Bronchial epithelial cell (primary cell): ENCODE measurements at regions not wholly inside any gene's neighbourhood (a gene's known extent, or its start where the extent isn't known, plus 50 kb on each side); places are given as distances from the start of the nearest gene placed in this dataset.

ENCODE experiments used
- DNase-seq: peaks from one replicate; pipeline ENCODE4 v3.0.0-alpha.2; 2010; ENCODE audit warnings: low read depth
- FAIRE-seq: peaks from 2 replicates; lab custom pipeline; 2011; peaks lifted over from hg19 to GRCh38; lab: Jason Lieb, UNC
- H3K27me3 ChIP-seq: 2 replicates; pipeline ENCODE4 v1.5.1; 2011; ENCODE audit warnings: low read length; ENCODE audit not compliant: control insufficient read depth, insufficient read depth
- H3K36me3 ChIP-seq: 2 replicates; pipeline ENCODE4 v1.5.1; 2011; ENCODE audit warnings: low read length; ENCODE audit not compliant: control insufficient read depth, insufficient read depth
- H3K4me3 ChIP-seq: 2 replicates; pipeline ENCODE4 v1.5.1; 2011; ENCODE audit warnings: mild to moderate bottlenecking, low read depth, low read length, control low read depth
- CTCF ChIP-seq: IDR thresholded peaks from 2 replicates; pipeline ENCODE4 v1.5.1; 2011; ENCODE audit warnings: mild to moderate bottlenecking, moderate library complexity, low read length, control low read depth, inconsistent platforms; ENCODE audit not compliant: insufficient read depth, severe bottlenecking

GRCh38 chr21:32916088-32916487 lies 109.6 kb upstream of the OLIG2 start:
- Histone ChIP-seq H3K4me3 (no peak overlapping the region), H3K36me3 (no peaks in the 10 kb centered on the region), H3K27me3 (no peaks in the 10 kb centered on the region)
- FAIRE-seq (no peak), DNase-seq (no peak)
- no peak for TF ChIP-seq CTCF

DNA sequence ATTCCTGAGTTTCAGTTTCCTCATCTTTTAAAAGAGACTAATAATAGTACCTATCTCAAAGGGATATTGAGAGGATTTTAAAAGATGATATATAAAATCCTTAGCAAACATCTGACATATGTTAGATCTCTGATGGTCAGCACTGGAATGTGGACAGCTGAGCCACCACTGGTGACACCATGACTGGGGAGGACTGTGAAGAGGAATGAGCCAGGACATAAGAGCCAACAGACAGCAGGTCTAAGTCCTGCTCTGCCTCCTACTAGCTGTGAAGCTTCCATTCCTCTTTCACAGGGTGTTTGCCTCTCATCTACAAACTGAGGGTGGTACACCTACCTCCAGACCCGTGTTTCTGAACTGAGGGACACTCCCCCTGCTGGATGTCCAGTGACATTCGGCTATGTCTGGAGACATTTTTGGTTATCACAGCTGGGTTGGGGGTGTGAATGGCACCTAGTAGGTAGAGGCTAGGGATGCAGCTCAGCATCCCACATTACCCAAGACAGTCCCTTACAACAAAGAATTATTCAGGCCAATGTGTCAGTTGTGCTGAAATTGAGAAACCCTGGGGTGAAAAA lies 109.1 kb upstream of the OLIG2 start:
- Histone ChIP-seq H3K36me3 (no peaks in the 10 kb centered on the region), H3K4me3 (no peak overlapping the region), H3K27me3 (no peaks in the 10 kb centered on the region)
- TF ChIP-seq CTCF = no peak
- DNase-seq (no peak), FAIRE-seq (no peak)

DNA sequence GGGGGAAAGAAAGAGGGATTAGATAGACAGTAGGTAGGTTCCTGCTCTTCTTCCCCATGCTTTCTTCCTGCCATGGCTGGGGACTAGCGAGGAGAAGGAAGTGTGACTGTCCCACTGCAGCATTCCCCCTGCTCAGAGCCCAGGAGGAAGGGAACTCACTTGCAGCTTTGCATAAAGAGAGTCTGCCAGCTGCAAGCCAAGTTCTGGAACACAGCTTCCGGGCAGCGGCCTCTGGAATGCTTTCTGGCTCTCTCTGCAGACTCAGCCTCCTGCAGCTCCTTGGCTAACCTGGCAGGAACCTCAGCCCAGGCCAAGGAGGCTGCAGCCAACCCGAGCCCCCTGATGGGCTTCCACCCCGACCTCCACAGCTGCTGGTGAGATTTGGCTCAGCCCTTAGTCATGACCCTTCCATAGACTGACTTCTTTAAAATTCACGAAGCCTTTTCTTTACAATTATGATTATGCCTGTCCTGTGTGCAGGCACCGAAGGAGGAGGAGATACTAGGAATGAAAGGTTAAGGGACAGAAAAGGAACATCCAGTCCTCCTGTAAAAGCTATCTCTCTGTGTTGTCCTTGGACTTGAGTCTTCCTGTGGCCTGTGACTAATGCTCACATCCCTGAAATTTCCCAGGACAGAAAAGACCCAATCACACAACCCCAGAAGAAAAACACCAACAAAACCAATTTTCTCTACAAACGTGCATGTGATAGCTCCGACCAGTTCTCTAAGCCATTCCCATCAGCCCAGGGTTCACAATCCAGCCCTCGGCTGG lies 108.2 kb upstream of the OLIG2 start:
- H3K27me3 ChIP-seq = no peaks in the 10 kb centered on the region
- H3K4me3 ChIP-seq = no peak overlapping the region
- FAIRE-seq (no peak), DNase-seq (no peak)
- no peak for TF ChIP-seq CTCF
- no peaks in the 10 kb centered on the region for H3K36me3 ChIP-seq

GRCh38 chr21:32918478-32919120 lies 107.1 kb upstream of the OLIG2 start:
- FAIRE-seq (no peak), DNase-seq (no peak)
- Histone ChIP-seq H3K36me3 (no peaks in the 10 kb centered on the region), H3K4me3 (no peak overlapping the region), H3K27me3 (no peaks in the 10 kb centered on the region)
- TF ChIP-seq CTCF = no peak

DNA sequence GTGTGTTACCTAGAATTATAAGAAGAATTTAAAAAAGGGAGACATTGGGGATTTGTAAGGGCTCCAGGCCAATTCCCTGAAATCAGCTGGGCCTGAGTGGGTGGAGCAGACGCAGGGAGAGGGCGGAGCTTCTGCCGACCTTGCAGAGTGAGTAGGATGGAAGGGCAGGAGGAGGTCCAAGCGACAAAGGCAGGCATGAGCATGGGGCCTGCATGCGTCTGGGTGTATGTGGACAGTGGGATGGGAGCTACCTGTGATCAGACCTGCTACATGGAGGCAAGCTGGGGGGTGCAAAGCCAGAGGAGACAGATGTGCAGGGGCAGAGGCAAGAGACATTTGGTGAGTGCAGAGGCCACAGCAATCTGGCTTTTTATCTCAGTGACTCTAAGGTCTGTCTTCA lies 105.3 kb upstream of the OLIG2 start:
- H3K4me3 ChIP-seq = no peak overlapping the region
- TF ChIP-seq CTCF = no peak
- FAIRE-seq (peak; percentile 40), DNase-seq (no peak)
- H3K36me3 ChIP-seq = no peaks in the 10 kb centered on the region
- H3K27me3 ChIP-seq = no peaks in the 10 kb centered on the region
